Globus pallidus (tissue), 1 donor: ENCODE measurements at regions not wholly inside any gene's neighbourhood (a gene's known extent, or its start where the extent isn't known, plus 50 kb on each side); places are given as distances from the start of the nearest gene placed in this dataset.

Experiments
- DNase-seq: peaks from one replicate; pipeline ENCODE4 v3.0.0-alpha.2; 2015; ENCODE audit warnings: low spot score

DNA sequence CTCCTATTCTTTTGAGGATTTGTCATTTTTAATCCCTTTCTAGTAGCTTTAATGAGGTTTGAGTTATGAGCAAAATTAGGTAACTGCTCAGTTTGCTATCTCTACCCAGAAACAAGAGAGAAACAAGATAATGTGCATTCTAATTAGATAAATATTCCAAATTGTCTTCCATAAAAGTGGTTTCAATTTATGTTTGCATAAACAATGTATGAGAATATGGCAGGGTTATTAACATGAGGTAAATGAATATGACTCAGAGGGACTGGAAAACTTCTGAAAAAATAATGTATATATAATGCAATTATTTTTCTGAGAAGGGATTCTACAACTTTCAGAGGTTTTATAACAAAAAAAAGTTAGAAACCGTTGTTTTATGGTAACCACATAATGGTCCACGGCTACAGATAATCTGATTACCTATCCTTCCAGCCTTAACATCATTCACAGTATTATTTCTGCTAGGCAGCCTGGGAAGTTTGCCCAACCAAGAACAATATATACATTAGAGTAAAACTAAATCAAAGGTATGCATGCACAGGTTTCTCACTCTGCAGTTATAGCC is 101.2 kb downstream of the CRPPA start:
- DNase-seq: no peak

DNA sequence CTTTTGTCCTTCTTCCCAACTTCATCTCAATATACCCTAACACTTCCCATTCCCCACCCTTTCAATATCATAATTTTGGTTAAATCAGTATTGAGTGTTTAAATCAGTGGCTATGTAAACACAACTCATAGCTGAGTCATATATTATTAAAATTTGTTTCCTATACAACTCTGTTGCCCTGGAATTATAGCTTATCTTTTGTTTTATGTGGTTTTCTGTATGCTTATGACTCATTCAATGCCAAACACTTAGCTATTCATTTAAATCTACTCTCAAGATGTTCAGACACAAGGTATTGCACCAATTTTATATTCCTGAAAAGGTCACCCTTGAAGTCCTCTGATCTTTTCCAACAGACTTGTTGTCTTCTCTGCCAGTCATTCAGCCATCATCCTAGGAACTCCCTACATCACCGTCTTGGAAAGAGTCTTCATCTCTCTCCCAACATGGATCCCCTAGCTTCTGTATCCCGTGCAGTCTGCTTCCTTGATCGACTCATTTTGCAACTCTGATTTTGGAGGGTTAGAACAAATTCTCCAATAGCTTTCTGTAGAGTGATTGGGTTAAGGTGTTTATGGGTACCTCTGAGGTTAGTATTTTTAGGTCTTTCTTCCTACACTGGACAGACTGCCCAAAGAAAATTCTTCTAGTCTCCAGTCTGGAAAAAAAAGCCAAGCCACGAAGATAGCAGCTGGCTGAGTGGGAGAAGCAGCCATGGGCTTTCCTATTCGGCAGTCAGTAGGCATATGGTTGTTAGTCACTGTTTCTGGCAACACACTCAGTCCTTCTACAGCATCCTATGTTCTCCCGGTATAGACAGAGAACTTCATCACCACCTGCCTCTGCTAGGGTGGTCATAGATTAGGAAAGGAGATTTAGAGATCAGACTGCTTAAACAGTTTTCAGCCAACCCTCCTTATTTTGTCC is 102.1 kb downstream of the CRPPA start:
- no peak for DNase-seq

DNA sequence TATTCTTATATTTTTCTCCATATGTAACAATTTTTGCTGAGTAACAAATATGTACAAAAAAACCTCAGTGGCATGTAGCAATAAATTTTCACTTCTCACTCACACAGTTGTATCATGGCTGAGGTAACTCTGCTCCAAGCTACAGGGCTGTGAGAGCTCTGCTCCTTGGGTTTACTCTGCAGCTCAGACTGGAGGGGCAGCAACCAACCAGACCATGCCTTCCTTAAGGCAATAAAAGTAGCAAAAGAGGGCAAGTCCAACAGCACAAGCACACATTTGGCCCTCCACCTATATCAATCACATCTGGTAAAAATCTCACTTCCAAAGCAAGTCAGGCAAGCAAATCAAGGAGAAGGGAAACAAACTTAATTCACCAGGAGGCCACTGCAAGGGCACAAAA is 102.9 kb downstream of the CRPPA start:
- no peak for DNase-seq

DNA sequence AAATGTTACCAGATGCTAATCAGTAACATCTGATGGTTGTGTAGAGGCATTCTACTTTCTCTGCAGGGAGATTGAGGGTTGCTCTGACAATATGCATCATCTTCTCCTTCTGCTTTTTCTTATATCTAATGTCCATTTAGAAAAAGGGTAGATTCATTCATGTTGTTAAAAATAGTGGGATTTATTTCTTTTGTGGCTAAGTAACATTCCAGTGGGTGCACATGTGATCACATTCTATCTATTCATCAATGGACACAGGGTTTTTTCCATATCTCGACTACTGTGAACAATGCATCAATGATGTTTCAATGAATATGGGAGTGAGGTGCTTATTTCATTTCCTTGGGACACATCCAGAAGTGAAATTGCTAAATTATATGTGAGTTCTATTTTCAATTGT is 103.9 kb downstream of the CRPPA start:
- no peak for DNase-seq

DNA sequence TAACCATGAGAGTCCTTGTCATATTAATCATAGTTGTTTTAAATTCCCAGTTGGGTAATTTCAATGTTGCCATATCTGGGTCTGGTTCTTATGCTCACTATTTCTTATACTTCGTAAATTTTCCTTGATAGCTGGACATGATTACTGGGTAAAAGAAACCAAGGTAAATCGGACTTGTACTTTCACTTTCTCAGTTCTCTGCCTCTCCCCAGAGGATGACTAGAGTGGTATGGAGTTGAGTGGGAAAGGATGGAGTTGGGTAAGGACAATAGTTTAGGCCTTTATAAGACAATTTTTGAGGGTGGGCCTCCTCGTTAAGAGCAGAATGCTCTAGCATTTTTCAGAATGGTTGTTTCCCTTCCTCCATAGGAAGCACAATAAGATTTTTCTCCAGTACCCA is 106.1 kb downstream of the CRPPA start:
- DNase-seq: no peak

DNA sequence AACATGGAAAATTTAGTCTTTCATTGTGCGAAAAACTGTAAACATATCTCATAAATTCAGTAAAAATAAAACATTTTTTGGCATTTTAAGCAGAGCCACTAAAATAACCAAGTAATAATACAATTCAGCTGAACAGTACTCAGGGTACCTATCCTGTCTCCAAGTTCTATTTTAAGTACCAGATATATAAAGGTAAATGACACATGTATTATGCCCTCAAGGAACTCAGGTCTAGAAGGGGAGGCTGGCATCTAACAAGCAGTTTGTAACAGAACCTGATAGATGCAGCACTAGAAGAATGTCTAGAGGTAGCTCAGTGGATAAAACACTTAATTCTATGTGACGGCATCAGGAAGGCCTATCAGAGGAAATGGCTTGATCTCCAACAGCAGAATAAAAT is 112.2 kb downstream of the CRPPA start:
- no peak for DNase-seq

DNA sequence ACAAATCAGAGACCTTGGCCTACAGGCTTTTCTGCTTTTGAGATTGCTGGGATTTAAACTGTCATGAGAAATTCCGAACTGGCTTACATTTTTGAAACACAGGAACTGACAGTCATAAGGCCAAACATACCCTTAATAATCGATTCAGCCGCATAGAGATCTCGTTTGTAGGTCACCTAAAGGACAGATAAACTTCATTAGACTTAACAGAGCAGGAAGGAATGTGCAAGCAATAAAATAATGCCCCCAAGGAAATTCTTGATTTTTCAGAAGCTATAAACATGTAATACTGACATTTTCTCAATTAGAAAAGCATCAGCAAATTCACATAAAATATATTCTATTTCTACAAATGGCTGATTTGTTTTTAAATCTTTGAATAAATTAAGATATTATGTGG is 120.0 kb downstream of the CRPPA start:
- no peak for DNase-seq

DNA sequence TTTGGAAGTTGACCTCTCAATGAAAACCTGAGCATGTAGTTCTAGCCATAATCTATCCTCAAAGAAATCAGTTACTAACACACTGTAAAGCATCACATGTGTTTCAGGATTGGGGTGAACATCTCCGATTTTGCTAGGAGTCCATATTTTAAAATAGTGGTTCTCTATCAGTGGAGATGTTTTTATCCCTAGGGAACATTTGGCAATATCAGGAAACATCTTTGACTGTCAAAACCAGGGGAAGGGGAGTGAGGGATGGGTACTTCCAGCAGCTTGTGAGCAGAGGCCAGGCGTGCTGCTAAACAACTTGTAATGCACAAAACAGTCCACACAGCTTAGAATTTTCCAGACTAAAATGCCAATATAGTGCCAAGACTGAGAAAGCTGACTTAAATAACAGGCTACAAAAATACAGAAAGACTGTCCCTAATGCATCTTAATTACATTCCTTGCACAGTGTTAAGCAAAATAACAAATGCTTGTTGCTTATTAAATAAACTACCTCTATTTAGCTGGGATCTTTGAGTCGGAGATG is 120.9 kb downstream of the CRPPA start:
- no peak for DNase-seq

DNA sequence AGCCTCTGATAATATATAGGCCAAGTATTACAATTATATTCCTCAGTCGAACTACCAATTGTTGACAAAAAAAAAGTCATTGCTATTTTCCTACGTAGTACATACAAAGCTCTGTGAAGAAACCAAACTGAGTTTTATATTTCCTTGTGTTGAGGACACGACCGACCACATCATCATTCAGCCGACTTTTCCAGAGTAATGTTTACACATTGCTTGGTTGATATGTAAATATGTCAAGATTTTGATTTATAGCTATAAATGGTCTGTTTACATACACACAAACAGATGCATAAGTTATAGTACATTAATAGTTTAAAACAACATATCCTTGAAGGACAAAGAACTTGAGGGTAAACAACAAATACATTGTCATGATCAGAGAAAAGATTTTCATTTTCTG is 121.5 kb downstream of the CRPPA start:
- DNase-seq: no peak

DNA sequence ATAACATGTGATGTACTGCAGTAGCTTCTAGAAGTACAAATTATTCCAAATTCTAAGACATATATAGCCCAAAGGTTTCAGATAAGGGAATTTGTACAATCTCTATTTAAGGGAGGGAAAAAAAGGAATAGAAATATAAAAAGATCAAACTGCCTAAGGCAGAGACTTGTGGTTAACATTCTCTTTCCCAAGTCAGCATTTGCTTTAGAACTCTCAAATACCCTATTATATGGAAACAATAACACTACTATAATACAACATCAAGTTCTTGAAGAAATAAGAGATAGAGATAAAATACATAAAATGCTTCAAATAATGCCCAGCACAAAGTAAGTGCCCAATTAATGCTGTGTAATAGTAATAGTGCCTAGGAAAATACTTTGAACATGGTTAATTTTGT is 123.1 kb downstream of the CRPPA start:
- no peak for DNase-seq

DNA sequence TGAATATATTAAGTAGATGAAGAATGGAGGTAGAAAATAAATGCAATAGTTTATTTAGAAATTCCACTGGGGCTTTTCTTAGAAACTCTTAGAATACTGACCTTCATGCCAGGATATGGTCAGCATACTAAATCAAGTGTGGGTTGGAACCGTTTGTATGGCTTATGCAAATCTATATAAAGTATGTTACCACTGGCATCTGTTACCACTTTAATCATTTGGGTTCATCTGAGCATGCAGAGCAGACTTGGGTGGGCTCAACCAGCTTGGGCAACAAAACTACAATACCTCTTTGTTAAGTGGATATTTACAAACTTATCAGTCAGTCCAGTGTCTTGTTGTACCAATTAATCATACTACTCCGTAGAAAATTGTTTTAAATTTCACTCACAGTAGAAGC is 125.8 kb downstream of the CRPPA start:
- no peak for DNase-seq

DNA sequence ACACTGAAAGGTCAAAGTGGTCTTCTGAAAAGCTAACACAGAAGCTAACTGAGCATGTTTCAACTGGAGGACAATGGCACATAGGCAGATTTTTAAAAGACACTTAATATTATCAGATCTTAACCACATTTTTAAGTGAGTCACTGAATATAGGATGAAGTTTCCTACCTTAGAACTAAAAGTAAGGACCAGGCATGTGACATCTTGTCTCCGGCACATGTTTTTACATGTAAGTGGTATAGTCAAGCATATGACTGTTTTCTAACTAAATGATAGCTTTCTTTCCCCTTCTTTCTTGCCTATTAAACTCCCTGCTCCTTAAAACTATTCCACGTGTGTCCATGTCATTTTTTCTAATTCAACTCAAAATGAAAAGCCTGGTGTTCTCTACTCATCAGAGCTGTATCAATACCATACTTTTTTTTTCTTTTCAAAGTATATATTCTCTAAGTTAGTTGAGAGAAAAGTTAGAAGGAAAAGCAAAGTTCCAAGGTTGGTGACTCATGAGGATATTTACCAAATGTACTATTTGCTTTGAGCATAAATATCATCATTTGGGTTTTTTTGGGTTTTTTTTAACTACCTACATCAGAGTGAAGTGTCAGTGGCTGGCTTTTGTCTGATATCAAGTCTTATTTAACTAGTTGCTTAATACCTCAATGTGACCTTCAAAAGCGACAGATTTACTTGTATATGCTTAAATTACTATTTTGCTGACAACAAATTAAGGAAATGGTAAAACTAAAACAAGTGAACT is 127.5 kb downstream of the CRPPA start:
- DNase-seq: no peak

DNA sequence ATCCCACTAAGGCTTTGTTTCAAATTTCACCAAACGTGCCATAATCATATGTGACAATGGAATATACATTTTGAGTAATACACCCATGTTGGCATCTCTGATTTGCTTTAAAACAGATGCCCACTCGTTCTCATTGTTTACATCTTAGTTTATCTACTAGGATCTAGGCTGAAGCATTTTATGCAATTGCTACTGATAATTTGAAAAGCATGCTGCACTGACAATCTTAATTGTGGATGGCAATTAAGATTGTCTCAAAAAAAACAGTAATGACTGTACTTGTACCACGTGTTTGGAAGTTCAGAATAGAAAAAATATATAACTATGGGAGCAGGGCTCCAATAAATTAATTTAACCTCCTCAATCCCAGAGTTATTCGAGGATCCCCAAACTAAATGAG is 136.8 kb downstream of the CRPPA start:
- DNase-seq: no peak

DNA sequence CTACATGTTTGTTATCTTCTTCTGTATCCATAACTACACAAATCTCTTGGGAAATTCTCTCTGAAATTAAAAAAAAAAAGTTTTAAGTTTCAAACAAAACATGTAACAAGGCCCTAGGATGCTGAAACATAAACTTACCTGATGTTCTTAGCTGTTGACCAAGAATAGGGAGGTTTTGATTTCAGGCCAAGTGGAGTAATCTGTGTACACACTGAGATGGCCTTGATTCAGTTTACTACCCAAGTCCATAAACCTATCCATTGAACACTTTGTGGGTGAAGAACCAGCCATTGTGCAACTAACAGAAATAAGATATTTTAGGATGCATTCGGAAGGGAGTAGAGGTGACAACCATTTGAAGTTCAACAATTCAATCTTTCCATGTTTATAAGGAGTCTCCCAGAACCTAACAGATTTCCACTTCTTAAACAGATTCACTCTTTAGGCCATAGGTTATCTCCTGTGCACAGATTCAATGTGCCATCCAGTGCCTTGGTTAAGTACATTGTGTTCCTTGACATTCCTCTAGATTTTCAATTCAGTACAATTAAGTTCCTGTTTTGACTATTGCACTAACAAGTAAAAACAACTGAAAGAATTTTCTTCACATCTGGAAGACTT is 143.1 kb downstream of the CRPPA start:
- DNase-seq: no peak

DNA sequence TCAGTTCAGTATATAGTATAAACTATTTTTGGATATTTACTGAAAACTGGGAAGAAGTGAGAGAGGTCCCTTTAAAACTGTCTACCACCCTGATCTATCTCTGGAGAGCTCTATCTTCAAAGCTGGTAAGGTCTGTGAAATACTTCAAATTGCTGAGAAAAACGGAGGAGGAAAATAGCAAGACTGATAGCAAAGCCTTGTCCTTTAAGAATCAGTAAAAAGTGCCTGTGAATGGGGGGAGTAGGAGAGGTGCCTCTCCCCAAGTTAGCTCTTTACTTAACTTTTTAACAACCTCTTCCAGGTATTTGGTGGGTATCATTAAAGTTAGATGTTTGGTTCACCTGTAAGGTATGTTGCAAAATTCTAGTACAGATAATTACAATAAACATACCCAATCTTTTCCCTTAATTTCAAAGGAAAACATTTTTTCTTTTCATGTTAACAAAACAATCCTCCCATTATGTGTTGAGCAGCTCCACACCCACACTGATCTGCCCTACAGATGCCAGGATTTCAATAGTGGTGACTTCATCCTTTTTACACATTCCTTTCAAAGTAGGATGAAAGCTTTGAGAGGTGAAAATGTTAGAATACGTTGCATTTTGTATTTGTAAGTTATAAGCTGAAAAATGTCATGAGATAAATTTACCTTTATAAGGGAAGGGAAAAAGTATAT is 149.2 kb downstream of the CRPPA start:
- DNase-seq: no peak

DNA sequence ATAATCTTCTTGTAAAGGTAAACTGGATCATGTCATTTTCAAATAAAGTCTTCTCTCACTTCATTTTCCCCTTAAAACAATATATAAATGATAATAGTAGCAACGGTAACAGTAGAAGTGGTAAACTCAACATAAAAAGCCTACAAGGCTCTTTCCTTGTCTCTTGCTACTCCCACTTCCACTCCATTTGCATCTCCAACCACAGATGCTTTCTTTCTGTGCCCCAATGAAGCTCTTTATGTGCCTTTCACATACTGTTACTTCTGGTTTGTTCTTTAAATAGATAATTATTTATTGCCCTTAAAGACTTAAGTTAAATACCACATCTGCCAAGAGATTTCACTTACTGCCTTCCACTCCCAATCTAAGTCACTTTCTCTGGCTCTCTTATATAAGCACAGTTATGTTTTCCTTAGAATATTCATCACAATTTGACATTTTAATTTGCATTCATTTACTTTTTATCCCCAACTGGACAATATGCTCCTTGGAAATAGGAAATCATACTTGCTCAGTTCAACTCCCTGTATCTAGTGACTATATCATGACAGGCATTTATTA is 149.9 kb downstream of the CRPPA start:
- no peak for DNase-seq

DNA sequence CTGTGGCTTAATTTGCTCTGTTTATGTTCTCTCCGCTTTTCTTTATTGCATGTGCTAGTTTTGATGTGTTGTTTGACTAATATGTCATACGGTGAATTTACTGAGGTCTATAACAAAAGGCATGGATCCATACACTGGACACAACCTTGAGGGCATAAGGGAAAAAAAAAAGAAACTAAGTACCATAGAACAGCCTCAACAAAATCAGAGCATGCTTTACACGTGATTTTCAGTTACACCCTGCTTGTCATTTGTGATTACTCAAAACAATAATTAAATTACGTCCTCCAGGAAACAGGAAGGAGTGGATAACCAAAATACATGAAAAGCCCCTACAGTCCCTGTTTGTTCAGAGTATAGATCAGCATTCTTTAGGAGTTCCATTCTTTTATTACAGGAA is 150.5 kb downstream of the CRPPA start:
- DNase-seq: no peak

DNA sequence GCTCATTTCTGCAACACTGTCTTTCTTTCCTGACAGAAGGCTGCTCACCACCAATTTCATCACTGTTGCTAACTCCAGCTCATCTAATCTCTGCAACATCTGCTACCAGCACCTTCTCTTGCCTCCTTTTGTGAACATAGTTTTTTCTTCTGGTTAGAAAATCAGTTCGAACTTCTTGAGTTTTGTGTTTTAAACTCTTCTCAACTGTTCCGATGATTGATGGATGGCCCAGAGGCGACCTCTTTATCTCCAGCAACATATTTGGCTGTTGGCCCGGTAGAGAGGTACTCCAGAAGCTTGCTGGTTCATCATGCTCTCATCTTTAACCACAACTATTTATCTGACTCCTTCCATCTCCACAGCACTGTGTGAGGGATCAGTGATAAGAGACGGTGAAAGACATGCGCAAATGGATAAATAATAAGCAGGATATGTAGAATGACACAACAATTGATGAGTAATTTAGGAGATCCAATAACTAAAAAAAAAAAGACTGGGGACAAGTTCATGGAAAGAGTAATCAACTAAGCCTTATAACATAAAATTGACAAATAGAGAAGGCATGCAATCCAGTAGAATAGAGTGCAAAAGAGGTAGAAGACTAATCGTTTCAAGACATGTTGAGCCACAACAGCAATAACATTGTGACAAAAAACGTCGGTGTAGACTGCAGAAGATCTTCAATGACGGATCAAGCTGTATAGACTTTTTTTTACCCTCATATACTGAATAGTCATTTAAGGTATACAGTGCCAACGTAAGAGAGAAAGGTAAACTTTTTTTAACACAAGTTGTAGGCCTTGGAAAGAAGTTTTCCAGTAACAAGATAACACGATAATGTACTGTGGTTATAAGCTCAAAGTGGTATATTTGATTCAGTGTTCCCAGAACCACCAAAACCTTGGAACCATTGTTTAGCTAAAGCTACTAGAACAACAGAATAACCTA is 152.2 kb downstream of the CRPPA start:
- no peak for DNase-seq

DNA sequence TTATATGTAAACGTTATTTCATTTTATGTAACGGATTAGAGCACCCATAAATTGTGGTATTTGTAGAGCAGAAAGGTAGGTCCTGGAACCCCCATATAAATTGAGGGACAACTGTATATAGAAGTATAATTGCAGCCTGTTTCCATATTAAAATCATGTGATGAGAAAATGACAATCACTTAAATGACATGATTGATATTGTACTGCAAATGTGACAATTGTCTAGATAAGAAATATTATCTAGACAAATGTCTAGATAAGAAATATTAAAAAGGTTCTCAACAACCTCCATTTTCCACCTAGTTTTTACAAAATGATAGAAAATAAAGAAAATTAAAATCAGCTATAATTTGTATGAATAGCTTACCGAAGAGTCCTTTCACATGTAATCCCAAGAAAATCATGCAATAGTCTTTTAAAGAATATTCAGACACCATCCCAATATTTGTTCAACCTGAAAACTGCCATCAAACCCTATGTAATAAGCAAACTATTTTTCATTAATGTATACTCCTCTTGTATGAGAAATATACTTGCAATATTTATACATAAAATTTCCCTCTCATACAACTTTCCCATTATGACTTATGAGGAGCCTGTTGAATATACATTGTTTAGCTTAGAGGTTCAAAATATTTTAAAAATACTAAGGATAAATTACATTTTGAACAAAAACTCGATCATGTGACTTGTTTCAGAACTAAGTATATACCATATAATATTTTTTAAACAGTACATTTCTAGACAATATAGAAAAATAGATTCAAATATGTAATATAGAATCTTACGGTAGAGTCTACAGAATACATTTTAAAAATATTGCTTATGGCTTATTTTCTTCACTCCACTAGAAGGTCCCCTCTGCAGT is 153.2 kb downstream of the CRPPA start:
- no peak for DNase-seq
